ENCODE measurements at regions not wholly inside any gene's neighbourhood (a gene's known extent, or its start where the extent isn't known, plus 50 kb on each side); places are given as distances from the start of the nearest gene placed in this dataset.

DNA sequence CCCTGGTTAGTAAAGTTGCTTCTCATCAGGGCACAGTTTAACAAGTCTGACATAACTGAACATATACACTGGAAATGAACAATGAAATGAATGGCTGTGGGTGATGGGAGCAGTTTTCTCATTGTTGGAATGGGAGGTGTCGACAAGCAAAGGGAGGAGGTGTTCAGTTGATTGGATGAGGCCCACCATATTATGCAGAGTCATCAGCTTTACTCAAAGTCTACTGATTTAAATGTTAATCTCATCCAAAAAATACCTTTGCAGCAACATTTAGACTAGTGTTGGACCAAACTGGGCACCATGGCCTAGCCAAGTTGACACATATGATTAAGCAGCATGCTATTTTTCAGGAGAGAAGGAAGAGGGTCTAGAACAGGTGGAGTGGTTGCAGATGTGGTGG lies 201.7 kb downstream of the RAMP3 start:
- no peak for DNase-seq
- no peaks in the 10 kb centered on the region for H3K36me3 Mint-ChIP-seq (ENCODE audit: low read depth)
- no peak overlapping the region for H3K4me3 Mint-ChIP-seq
- peaks cover 2% of the 10 kb centered on the region for H3K9me3 Mint-ChIP-seq (ENCODE audit: low read depth)
- no peaks in the 10 kb centered on the region for H3K4me1 Mint-ChIP-seq
- no peak for ATAC-seq
- peaks cover 7% of the 10 kb centered on the region for H3K27me3 Mint-ChIP-seq
- H3K27ac Mint-ChIP-seq, result no peak overlapping the region
- POLR2A ChIA-PET, result no interaction called here
- CTCF ChIA-PET, result no interaction called here
- intact Hi-C loops (cut with DNase I, micrococcal nuclease), result no loop called here

DNA sequence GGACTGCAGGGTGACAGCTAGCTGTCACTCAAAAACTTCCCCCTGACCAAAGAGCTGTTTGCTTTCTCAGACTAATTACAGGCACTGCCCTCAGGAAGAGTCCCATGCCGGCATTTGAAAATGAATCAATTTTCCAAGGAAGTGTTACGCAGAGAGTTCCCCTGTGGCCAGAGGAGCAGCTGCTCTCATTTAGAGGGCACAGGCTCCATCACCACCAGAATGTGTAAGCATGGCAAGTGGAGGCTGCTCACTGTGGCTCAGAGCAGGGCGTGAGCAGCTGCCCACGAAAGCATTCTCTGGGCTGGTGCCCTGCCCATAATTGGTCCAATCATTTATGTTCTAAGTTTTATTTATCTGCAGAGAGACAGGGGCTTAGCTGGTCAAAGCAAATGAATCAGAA lies 202.2 kb downstream of the RAMP3 start:
- no peaks in the 10 kb centered on the region for H3K36me3 Mint-ChIP-seq (ENCODE audit: low read depth)
- no peak overlapping the region for H3K4me3 Mint-ChIP-seq
- peaks cover 2% of the 10 kb centered on the region for H3K9me3 Mint-ChIP-seq (ENCODE audit: low read depth)
- ChIA-PET CTCF (interaction anchor here (0.6 kb wide), 1 partner anchor 25 kb away, joined by 3 read pairs; no protein-coding TSS in a partner anchor), POLR2A (no interaction called here)
- intact Hi-C loops (cut with DNase I, micrococcal nuclease), result no loop called here
- H3K27ac Mint-ChIP-seq, result no peak overlapping the region
- no peaks in the 10 kb centered on the region for H3K4me1 Mint-ChIP-seq
- peaks cover 7% of the 10 kb centered on the region for H3K27me3 Mint-ChIP-seq
- ATAC-seq (no peak), DNase-seq (no peak)

DNA sequence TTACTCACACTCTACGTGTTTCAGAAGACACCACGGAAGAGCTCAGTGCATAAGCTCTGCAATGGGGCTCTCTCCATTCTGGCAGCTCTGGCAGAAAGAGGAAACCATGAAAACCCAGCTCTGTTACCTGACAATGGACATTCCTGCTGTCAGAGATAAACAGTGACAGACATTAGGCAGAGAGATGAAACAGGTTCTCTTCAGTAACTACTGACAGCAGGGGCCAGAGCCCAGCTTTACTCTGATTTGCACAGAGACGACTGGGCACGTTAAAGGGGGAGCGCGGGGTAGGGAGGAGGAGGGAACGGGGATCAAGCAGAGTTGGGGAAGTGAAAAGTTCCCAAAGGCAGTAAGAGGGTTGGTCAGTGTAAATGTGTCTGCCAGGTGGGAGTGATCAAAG lies 206.1 kb downstream of the RAMP3 start:
- H3K4me3 Mint-ChIP-seq, result no peak overlapping the region
- no peak for ATAC-seq
- peaks cover 5% of the 10 kb centered on the region for H3K27me3 Mint-ChIP-seq
- peaks cover under 1% of the 10 kb centered on the region for H3K9me3 Mint-ChIP-seq (ENCODE audit: low read depth)
- POLR2A ChIA-PET, result no interaction called here
- intact Hi-C loops (cut with DNase I, micrococcal nuclease), result no loop called here
- CTCF ChIA-PET, result no interaction called here
- DNase-seq, result no peak
- H3K36me3 Mint-ChIP-seq (ENCODE audit: low read depth), result no peaks in the 10 kb centered on the region
- no peaks in the 10 kb centered on the region for H3K4me1 Mint-ChIP-seq
- H3K27ac Mint-ChIP-seq, result no peak overlapping the region

DNA sequence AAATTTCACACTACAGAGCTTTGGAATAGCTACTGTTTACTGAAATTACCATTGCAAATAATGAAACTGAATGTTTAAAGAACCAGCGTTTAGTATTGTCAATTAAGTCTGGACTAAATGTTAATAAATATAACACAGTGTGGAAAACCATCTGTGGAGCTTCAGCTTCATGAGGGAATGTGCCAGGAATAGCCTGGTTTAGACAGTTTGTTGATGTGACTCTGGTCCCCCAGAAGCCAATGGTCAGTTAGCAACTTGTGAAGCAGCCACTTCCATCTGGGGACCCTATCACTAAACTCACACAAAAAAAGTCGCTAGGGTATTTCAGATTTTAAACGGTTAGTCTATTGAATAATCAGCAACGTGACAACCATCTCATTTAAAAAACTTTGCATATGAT lies 207.8 kb downstream of the RAMP3 start:
- Mint-ChIP-seq H3K27ac (no peak overlapping the region), H3K9me3 (ENCODE audit: low read depth) (no peaks in the 10 kb centered on the region), H3K4me3 (no peak overlapping the region), H3K27me3 (peaks cover 9% of the 10 kb centered on the region), H3K4me1 (no peaks in the 10 kb centered on the region), H3K36me3 (ENCODE audit: low read depth) (no peaks in the 10 kb centered on the region)
- no peak for ATAC-seq
- DNase-seq, result no peak
- intact Hi-C loops (cut with DNase I, micrococcal nuclease), result no loop called here
- CTCF ChIA-PET, result no interaction called here
- POLR2A ChIA-PET, result no interaction called here

DNA sequence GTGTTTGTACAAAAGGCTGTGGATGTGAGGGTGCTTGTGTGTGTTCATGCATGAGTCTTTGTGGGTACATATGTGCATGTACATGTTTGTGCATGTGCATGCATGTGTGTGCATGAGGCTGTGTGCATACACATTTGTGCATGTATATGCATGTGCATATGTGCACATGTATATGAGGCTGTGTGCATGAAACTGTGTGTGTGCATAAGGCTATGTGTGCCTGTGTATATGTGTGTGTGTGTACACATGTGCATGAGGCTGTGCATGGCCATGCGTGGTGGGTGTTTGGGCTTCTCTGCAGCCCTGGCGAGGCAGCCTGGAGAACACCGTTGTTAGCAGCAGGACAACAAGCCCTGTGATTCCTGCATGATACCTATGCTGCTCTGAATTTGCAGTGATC lies 207.7 kb upstream of the ADCY1 start:
- Mint-ChIP-seq H3K4me3 (no peak overlapping the region), H3K4me1 (no peaks in the 10 kb centered on the region), H3K27me3 (peaks cover 13% of the 10 kb centered on the region), H3K9me3 (ENCODE audit: low read depth) (no peaks in the 10 kb centered on the region), H3K36me3 (ENCODE audit: low read depth) (no peaks in the 10 kb centered on the region), H3K27ac (no peak overlapping the region)
- intact Hi-C loops (cut with DNase I, micrococcal nuclease), result no loop called here
- ChIA-PET POLR2A (no interaction called here), CTCF (no interaction called here)
- no peak for DNase-seq
- ATAC-seq, result no peak

DNA sequence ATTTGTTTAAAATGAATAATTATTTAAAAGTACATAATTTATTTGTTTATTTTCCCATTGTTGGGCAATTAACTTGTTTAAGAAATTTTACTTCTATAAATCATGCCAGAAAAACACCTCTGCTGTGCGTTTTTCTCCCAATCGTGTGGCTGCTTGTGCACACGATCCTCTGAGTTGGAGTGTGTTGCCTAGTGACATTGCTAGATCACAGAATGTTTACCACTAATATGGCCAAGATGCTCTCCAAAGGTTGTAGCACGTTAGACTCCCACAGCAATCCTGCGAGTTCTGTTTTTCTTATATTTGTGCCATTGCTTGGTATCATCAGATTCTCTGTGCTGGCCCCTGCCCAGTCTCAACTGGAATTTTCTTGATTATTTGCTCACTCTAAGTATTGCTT lies 207.1 kb upstream of the ADCY1 start:
- peaks cover 13% of the 10 kb centered on the region for H3K27me3 Mint-ChIP-seq
- no peaks in the 10 kb centered on the region for H3K9me3 Mint-ChIP-seq (ENCODE audit: low read depth)
- H3K4me3 Mint-ChIP-seq, result no peak overlapping the region
- ATAC-seq (no peak), DNase-seq (no peak)
- intact Hi-C loops (cut with DNase I, micrococcal nuclease), result no loop called here
- H3K27ac Mint-ChIP-seq, result no peak overlapping the region
- H3K36me3 Mint-ChIP-seq (ENCODE audit: low read depth), result no peaks in the 10 kb centered on the region
- no peaks in the 10 kb centered on the region for H3K4me1 Mint-ChIP-seq
- ChIA-PET CTCF (no interaction called here), POLR2A (no interaction called here)

DNA sequence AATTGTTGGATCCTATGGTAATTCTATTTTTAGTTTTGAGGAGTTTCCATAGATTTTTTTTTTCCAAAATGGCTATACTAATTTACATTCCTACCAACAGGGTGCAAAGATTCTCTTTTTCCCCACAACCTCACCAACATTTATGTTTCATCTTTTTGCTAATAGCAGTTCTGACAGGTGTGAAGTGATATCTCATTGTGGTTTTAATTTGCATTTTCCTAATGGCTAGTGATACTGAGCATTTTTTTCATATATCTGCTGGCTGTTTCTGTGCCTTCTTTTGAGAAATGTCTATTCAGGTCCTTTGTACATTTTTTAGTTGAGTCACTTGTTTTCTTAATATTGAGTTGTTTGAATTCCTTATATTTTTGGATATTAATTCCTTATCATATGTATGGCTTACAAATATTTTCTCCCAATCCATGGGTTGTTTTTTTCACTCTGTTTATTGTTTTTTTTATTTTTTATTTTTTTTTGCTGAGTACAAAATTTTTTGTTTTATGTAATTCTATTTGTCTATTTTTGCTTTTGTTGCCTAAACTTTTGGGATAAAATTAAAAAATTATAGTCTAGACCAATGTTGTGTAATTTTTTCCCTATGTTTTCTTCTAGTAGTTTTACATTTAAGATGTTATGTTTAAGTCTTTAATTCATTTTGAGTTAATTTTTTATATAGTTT lies 205.9 kb upstream of the ADCY1 start:
- Mint-ChIP-seq H3K36me3 (ENCODE audit: low read depth) (no peaks in the 10 kb centered on the region), H3K4me1 (no peaks in the 10 kb centered on the region), H3K27me3 (peaks cover 13% of the 10 kb centered on the region), H3K9me3 (ENCODE audit: low read depth) (no peaks in the 10 kb centered on the region), H3K27ac (no peak overlapping the region), H3K4me3 (no peak overlapping the region)
- DNase-seq (no peak), ATAC-seq (no peak)
- ChIA-PET POLR2A (no interaction called here), CTCF (no interaction called here)
- intact Hi-C loops (cut with DNase I, micrococcal nuclease), result no loop called here

DNA sequence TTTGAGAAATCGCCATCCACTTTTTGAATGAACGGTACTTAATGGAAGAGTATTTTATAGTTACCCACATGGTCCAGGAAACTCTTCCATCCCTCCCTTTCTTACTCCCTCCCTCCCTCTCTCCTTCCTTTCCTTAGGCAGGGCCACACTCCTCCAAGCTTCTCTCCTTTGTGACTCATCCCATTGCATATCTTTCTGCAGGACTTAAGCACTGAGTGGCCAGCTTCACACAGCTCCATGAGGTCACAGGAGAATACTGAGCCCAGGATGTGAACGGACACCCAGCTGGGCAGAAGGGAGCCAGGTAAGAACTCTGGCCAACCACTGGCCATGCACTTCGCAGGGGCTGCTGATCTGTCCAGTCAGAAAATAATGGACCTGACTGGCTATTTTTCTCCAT lies 189.7 kb upstream of the ADCY1 start:
- Mint-ChIP-seq H3K4me3 (no peak overlapping the region), H3K4me1 (no peaks in the 10 kb centered on the region), H3K9me3 (ENCODE audit: low read depth) (no peaks in the 10 kb centered on the region), H3K27ac (no peak overlapping the region), H3K27me3 (peaks cover 6% of the 10 kb centered on the region), H3K36me3 (ENCODE audit: low read depth) (no peaks in the 10 kb centered on the region)
- no peak for ATAC-seq
- DNase-seq, result no peak
- ChIA-PET CTCF (interaction anchor here (0.7 kb wide), 1 partner anchor 24 kb away, joined by 3 read pairs; no protein-coding TSS in a partner anchor), POLR2A (no interaction called here)
- intact Hi-C loops (cut with DNase I, micrococcal nuclease), result no loop called here

DNA sequence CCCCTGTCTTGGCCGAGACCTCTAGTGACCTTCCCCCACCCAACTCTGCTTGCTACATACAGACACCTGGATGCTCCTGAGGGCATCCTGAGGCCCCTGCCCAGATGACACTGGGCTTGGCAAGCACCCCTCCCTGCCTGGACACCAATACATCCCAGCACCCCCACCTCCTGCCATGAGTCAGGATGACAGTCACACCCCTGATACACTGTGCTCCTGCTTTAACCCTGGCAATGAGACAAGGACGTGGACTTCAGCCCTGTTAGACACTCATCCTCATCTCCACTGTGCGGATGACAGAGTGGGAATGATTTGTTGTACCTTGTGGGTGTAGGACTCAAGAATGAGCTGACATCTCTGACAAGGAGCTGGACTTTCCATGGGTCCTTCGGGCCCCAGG lies 186.3 kb upstream of the ADCY1 start:
- H3K4me3 Mint-ChIP-seq, result no peak overlapping the region
- no peak overlapping the region for H3K27ac Mint-ChIP-seq
- intact Hi-C loops (cut with DNase I, micrococcal nuclease), result no loop called here
- H3K4me1 Mint-ChIP-seq, result no peaks in the 10 kb centered on the region
- ATAC-seq (no peak), DNase-seq (no peak)
- no peaks in the 10 kb centered on the region for H3K9me3 Mint-ChIP-seq (ENCODE audit: low read depth)
- H3K36me3 Mint-ChIP-seq (ENCODE audit: low read depth), result no peaks in the 10 kb centered on the region
- peaks cover 4% of the 10 kb centered on the region for H3K27me3 Mint-ChIP-seq
- ChIA-PET CTCF (no interaction called here), POLR2A (no interaction called here)

DNA sequence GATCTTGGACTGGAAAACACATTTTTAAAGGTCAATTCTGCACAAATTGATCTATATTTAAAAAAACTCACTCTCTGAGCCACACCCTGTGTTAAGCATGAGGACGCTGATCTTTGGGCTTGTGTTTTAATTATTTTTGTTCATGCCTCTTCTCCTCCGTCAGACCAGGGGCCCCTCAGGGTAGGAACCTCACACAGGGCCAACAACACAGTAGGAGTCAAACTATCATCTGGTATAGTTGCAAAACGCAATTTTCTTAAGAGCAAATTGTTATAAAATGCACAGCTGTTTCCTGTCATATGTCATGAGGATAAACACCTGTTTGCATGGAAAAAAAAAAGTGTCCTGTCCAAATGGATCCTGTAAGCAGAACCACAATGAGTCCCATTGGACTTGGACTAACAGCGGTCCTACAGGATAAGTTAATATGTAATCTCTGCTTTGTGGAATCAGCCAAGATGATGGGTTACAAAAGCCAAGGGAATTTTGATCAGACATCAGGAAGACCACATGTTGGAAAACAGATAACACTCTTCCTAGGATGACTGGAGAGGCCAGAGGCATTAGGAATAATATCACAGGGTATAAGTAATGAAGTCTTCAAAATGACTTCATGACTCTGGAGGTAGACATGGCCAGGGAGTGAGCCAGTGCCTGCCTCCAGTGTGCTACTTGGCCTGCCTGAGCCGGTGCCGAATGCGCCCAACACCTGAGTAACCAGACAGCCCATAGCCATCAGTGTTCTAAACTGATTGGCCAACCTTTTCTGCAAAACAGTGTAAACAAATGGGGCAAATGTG lies 184.9 kb upstream of the ADCY1 start:
- intact Hi-C loops (cut with DNase I, micrococcal nuclease), result no loop called here
- ATAC-seq (no peak), DNase-seq (no peak)
- peaks cover 2% of the 10 kb centered on the region for H3K9me3 Mint-ChIP-seq (ENCODE audit: low read depth)
- H3K36me3 Mint-ChIP-seq (ENCODE audit: low read depth), result no peaks in the 10 kb centered on the region
- H3K4me3 Mint-ChIP-seq, result no peak overlapping the region
- no peak overlapping the region for H3K27ac Mint-ChIP-seq
- ChIA-PET CTCF (no interaction called here), POLR2A (no interaction called here)
- H3K27me3 Mint-ChIP-seq, result peaks cover 4% of the 10 kb centered on the region
- no peaks in the 10 kb centered on the region for H3K4me1 Mint-ChIP-seq

DNA sequence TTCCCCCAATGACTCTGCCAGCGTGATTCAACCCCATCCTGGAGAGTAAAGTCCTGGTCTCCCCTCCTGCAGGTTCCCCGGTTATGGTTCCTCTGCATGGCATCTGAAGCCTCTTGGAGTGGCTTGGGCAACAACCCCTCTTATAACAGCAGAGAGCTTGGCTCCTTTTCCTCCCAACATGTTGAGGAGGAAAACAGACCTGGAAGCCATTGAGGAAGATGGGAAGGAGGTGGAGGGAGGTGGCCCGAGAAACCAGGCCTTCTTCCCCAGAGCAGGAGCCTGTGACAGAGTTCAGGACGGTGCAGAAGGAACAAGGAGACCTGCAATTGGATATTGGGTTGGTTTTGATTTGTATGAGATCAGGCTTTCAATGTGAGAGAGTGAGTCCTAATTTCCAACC lies 184.0 kb upstream of the ADCY1 start:
- H3K4me3 Mint-ChIP-seq, result no peak overlapping the region
- CTCF ChIA-PET, result no interaction called here
- peaks cover 6% of the 10 kb centered on the region for H3K9me3 Mint-ChIP-seq (ENCODE audit: low read depth)
- H3K27me3 Mint-ChIP-seq, result peaks cover 4% of the 10 kb centered on the region
- intact Hi-C loops (cut with DNase I, micrococcal nuclease), result no loop called here
- H3K36me3 Mint-ChIP-seq (ENCODE audit: low read depth), result no peaks in the 10 kb centered on the region
- H3K27ac Mint-ChIP-seq, result no peak overlapping the region
- ATAC-seq (no peak), DNase-seq (no peak)
- POLR2A ChIA-PET, result no interaction called here
- H3K4me1 Mint-ChIP-seq, result no peaks in the 10 kb centered on the region

DNA sequence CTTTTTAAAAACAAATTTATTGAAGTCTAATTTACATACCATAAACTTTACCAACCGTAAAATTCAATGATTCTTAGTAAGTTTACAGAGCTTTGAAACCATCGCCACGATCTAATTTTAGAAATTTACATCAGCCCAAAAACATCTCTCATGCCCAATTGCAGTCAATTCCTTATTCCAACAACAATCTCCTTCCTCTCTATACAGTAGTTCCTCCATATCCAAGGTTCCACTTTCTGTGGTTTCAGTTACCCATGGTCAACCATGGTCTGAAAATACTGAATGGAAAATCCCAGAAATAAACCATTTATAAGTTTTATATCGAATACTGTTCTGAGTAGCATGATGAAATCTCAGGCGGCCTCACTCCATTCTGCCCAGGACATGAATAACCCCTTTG lies 183.4 kb upstream of the ADCY1 start:
- peaks cover 4% of the 10 kb centered on the region for H3K27me3 Mint-ChIP-seq
- no peaks in the 10 kb centered on the region for H3K36me3 Mint-ChIP-seq (ENCODE audit: low read depth)
- no peak overlapping the region for H3K27ac Mint-ChIP-seq
- intact Hi-C loops (cut with DNase I, micrococcal nuclease), result no loop called here
- no peak overlapping the region for H3K4me3 Mint-ChIP-seq
- peaks cover 6% of the 10 kb centered on the region for H3K9me3 Mint-ChIP-seq (ENCODE audit: low read depth)
- CTCF ChIA-PET, result no interaction called here
- no peak for ATAC-seq
- H3K4me1 Mint-ChIP-seq, result no peaks in the 10 kb centered on the region
- POLR2A ChIA-PET, result no interaction called here
- DNase-seq, result no peak
